PC-3 (cell line): ENCODE measurements at regions not wholly inside any gene's neighbourhood (a gene's known extent, or its start where the extent isn't known, plus 50 kb on each side); places are given as distances from the start of the nearest gene placed in this dataset.

ENCODE experiments used
- CTCF ChIP-seq: fragments of 300-600 bp; sonication (generic); conservative IDR thresholded peaks from 2 replicates; pipeline ENCODE4 v1.5.1; 2017; ENCODE audit warnings: antibody characterized with exemption, low read depth, mild to moderate bottlenecking, low read length
- EZH2 ChIP-seq: fragments of 300-600 bp; sonication (generic); IDR thresholded peaks from one replicate; pipeline ENCODE4 v1.6.1; 2017; ENCODE audit warnings: antibody characterized with exemption, mild to moderate bottlenecking, low read length; ENCODE audit not compliant: unreplicated experiment
- EZH2phosphoT487 ChIP-seq: fragments of 300-600 bp; sonication (generic); IDR thresholded peaks from 2 replicates; pipeline ENCODE4 v1.6.1; 2018; ENCODE audit warnings: mild to moderate bottlenecking, antibody characterized with exemption, low read length, borderline replicate concordance

GRCh38 chr4:144371485-144371884 lies 231.0 kb upstream of the GYPA start:
- TF ChIP-seq CTCF (no peak), EZH2 (no peak), EZH2phosphoT487 (no peak)
